Bone marrow (tissue), 2 donors: ENCODE measurements at regions not wholly inside any gene's neighbourhood (a gene's known extent, or its start where the extent isn't known, plus 50 kb on each side); places are given as distances from the start of the nearest gene placed in this dataset.
"Not testable (repeated sequence)": the region's sequence is repeated elsewhere in the genome, so short reads cannot be mapped to it uniquely, and the experiment has no call there.

Source experiments
- DNase-seq, 2 donors: peaks; one replicate each; lab custom pipeline; 2025; lab: John Stamatoyannopoulos, UW

DNA sequence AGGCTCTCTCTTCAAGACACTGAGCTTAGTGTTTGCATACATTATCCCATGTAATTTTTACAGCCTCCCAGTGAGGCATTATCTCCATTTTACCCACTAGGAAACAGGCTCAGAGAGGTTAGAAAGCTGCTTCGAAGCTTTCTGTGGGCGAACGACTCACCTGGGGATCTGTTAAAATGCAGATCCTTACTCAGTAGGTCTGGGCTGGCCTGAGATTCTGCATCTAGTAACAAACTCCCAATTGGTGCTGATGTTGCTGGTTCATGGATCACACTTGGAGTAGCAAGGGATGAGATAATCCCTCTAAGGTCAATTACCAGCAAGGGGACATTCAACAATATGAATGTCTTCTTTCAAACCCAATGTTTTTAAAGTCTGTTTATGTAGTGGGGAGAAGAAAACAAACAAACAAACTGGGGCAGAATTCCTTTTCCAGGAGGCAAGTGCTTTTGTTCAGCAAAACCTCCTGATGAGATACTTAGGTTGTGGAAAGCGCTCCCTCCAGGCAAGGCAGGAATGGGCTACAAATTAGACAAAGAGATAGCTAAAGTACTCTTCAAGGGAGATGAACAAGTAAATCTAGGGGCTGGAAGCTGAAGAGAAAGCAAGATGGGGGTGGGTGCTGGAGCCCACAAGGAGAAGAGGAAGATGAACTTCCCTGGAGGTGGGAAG is 311.9 kb downstream of the SHQ1 start:
- DNase-seq, result no peak

DNA sequence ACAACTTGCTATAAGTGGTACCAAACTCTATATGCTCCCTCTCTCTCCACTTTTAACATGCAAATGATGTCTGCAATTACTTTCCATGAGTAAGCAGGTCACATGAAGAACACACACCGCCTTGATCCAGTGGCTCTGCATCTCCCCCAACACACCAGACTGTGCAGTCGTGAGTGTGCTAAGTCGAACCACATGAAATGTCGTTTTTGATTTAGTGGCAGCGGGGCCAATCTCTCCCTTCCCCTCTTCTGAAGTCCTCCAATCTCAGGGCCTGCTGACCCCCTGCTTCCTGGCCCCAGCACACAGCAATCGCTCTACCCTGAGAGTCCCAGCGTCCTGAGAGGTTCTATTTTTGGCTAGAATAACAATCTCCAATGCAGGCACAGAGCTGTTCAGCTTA is 312.5 kb downstream of the SHQ1 start:
- no peak for DNase-seq

DNA sequence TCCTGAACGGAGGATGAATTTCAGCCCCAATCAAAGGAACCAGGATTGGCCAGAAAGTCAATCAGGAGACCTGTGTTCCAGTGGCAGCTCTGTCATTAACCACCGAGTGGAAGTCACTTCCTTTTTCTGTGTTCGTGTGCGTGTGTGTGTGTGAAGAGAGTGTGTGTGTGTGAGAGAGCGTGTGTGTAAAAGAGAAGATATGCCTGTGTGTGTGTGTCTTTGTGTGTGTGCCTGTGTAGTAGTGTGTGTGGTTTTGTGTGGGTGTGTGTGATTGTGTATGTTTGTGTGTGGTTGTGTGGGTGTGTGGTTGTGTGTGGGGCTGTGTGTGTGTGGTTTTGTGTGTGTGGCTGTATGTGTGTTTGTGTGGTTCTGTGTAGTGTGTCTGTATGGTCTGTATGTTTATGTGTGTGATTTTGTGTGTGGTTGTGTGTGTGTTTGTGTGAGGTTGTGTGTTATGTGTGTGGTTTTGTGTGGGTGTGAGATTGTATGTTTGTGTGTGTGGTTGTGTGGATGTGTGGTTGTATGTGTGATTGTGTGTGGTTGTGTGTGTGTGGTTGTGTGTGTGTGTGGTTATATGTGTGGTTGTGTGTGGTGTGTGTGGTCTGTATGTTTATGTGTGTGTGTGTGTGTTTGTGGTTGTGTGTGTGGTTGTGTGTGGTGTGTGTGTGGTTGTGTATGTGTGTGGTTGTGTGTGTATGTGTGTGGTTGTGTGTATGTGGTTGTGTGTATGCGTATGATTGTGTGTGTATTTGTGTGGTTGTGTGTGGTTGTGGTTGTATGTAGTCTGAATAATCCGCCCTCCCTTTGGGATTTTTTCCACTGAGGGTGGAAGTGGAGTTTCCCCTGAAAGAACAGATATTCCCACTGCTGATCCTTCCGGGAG is 314.4 kb downstream of the SHQ1 start:
- DNase-seq, result peak in 1 of 2 donors; percentile 41

DNA sequence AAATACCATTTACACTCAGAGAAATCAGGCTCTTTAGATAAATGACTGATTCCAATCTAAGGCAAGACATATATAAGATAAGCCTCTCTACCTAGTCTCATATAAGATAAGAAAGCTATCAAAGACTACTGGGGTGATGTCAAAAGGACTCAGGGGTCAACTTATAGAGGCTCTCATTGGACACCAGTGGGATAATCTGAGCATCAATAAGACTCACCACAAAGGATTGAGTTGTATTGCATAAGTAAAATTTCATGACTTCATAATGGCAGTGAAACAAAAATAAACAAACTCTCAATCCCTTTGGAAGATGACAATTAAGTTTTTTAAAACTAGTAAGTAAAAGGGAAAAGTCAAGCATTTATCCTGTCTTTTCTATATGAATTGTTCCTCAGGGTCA is 317.8 kb downstream of the SHQ1 start:
- DNase-seq, result no peak

GRCh38 chr3:72529081-72529480 is 319.2 kb downstream of the SHQ1 start:
- no peak for DNase-seq

GRCh38 chr3:72523429-72524151 is 324.7 kb downstream of the SHQ1 start:
- DNase-seq, result peak; percentile 58 to 96

DNA sequence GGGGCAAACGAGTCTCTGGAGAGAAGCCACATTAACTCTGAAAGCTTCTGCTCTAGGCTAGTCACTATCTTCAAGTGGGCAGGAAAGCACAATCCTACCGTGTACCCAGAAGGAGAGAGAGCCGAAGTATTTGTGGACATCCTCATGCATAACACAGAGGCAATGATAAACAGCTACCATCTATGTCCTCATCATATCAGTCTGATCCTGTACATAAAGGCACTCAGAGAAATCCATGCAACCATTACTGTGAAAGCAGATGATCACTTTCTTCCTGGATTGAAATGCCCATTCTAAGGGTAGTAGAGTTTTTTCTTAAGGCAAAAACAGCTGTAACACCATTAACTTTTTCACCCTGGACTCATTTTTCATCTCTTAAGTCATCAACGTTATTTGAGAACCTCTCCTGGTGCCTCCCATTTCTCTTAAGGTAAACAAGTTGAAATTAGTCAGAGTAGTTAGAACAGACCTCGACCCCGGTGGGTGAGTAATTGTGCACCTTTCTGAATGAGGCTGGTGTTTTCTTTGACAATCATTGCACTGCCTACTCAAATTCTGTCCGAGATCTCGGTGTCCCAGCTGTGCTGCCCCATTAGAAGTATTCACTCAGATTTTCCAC is 327.4 kb downstream of the SHQ1 start:
- no peak for DNase-seq

- DNase-seq, result no peak
These were observed 328.2 kb downstream of the SHQ1 start for GRCh38 chr3:72519946-72520604.

DNA sequence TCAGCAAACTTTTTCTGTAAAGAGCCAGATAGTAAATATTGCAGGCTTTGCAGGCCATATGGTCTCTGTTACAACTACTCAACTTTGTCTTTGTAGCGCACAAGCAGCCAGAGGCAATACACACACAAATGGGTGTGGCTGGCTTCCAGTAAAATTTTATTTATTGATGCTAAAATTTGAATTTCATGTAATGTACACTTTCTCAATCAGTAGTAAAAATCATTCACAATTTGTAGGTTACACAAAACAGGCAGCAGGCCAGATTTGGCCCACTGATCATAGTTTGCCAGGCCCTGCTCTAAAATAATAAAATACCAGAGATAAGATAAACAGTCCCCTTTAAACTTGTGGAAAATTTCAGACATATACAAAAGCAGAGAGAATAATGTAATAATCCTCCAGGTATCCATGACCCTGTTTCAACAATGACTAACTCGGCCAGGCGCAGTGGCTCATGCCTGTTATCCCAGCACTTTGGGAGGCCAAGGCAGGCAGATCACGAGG is 330.3 kb downstream of the SHQ1 start:
- DNase-seq, result no peak

DNA sequence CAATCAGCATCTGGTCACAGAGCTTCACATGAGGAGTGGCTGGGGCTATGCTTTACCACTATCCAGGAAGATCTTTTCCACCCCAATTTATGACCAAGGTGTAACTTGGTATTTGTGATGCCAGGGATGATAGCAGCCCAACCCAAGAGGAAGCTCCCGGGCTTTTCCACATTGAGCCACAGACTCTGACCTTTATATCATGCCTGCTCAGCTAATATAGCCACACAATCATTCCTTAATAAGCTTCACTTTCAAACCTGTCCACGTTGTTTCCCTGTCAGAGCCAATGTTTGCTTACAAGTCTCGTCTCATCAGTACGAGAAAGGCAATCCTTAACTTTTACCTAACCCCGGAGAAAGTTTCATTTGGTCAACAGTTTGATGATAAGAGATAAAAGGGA is 330.9 kb downstream of the SHQ1 start:
- no peak for DNase-seq

DNA sequence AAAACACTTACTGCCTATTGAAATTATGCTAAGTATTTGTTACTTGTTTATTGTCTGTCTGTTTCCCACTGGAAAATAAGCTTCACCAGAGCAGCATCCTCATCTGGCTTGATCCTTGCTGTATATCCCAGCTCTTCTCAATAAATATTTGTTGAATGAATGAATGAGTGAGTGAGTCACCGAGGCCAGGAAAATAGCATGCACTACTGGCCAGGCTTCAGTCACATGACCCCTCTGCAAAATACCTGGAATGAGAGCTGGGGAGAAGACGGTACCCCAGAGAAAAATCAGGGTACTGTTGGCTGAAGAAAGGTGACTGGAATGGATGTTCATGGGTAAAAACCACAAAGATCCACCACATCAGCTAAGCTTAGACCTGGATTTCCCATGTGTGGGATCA is 331.9 kb downstream of the SHQ1 start:
- DNase-seq, result no peak

DNA sequence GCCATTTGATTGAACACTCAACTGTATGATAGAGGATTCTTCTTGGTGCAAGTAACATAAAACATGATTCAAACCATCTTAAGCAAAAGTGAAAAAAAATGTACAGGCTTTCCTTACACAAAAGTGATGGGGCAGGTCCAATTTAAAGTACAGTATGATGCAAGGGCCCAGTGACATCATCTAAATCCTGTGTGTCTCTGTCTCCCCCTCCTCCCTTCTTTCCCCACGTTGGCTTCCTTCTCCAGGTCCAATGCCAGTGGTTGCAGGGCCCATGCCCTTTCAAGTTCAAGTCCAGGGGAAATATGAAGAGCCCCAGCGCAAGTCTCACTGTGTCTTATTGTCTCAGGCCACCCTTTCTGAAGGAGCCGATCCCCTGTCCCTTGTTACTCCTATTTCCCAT is 332.3 kb downstream of the SHQ1 start:
- no peak for DNase-seq

DNA sequence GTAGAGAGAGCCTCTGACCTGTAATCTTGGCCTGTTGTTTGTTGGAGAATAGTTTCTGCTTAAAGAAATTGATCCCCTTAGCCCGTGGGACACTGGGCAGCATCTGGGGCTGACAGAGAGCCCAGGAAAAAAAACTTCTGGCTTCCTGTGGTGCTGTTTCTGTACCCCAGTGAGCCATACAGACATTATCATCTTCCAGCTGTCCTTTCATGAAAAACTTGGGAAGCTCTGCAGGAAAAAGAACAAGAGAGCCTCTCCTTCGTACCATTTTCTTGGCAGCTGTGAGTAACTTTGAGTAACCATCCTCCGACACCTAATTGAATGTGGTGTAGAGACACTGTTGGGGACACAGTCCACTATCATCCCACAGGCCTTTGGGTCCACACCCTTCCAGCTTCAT is 333.0 kb downstream of the SHQ1 start:
- DNase-seq, result no peak

DNA sequence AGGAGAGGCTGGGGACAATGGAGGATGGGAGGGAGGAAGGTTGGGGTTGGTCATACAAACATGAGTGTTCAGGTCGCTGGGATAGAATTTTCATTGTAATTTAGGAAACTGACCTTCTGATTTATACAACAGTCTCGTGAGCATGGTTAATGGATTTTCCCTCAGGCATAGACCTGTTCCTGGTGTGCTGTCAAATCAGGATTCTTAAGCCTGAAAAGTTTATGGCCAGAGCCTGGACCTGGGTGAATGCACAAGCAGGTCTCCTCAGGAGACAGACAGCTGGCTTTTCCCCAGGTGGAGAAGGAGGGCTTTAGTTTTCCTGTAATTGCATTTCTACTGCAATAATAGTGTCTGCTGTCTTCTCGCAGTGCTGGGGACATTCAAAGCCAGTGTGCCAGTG is 338.0 kb downstream of the SHQ1 start:
- DNase-seq, result no peak

GRCh38 chr3:72505539-72506405 is 342.5 kb downstream of the SHQ1 start:
- no peak for DNase-seq

DNA sequence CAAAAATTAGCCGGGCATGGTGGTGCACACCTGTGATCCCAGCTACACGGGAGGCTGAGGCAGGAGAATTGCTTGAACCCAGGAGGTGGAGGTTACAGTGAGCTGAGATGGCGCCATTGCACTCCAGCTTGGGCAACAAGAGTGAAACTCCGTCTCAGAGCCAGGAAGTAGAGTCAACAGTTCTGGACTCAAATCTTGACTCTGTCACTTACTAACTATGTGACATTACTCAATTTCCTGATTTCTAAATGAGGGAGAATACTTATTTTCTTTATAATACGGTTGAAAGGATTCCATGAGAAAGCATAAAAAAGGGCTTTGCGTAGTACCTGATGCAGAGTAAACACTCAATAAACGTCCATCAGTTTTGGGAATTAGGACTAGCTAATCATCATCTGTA is 350.7 kb downstream of the SHQ1 start:
- not testable (repeated sequence) for DNase-seq

DNA sequence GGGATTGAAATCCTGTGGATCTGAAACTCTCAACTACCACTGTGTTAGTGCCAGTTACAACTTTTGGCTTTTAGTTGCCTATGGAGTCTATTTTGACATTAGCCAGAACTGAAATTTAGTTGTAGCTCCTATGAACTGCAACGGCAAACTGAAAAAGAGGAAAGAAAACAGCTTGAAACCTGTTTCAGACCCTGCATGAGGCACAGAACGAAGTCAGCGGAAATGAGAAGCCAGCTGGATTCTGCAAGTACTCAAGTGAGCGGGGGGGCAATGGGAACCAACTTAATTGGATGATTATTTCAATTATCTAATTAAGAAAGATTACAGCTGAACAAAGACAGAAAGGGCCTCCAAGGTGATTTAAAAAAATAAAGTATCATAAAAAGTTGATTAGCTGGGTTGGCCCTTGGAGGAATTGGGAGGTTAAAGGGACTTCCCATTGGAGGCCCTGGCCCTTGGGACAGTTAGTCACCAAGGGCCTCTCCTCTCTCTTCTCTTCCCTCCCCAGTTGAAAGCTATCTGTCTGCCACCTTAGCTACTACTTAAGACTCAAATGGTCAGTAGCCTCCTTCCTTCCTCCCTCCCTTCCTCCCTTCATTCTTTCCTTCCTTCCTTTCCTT is 352.1 kb downstream of the SHQ1 start:
- DNase-seq, result peak in 1 of 2 donors; percentile 88

DNA sequence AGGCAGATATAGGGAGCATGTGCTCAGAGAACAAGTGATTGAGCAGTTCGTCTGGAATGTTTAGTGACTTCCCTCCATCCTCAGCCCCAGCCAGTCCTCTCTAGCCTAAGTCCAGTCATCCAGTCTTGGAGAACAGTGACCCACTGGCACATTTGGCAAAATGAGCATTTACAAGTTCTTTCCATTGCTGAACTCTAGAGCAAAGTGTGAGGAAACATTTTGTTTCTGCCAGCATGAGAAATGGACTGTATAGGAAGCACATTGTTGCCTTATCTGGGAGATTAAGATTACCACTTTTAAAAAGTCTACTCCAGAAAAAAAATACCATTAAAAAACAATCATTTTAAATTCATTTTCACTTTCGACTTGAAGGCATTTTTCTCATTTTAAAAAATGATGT is 353.6 kb downstream of the SHQ1 start:
- peak in 1 of 2 donors; percentile 26 for DNase-seq

- no peak for DNase-seq
These were observed 354.1 kb downstream of the SHQ1 start for GRCh38 chr3:72494130-72494529.

DNA sequence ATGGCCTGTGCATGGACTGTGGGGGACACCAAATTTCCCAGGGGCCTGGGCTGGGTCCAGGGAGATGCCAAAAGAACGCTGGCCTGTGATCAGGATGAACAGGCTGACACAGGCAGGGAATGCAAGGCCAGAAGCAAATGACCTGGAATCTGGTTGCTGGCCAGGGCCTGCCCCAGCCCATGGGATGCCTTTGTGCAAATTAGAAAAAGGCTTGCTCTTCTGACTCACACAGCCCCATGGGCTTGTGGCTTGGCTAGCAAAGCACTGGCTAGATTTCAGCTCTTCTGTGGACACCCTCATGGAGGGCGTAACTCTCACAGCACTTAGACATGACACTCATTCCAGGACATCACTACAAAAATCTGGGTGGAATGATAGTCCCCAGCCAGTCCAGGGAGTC is 356.0 kb downstream of the SHQ1 start:
- no peak for DNase-seq
